LNCaP clone FGC (cell line): ENCODE measurements at regions not wholly inside any gene's neighbourhood (a gene's known extent, or its start where the extent isn't known, plus 50 kb on each side); places are given as distances from the start of the nearest gene placed in this dataset.

Source experiments
- DNase-seq: peaks from one replicate; pipeline ENCODE4 v3.0.0-alpha.2; 2011; ENCODE audit warnings: low read depth
- H3K4me3 ChIP-seq: 2 replicates; pipeline ENCODE4 v1.5.1; 2011; ENCODE audit warnings: mild to moderate bottlenecking, low read depth, low read length, control low read depth
- CTCF ChIP-seq: IDR thresholded peaks from 2 replicates; pipeline ENCODE4 v1.5.1; 2012; ENCODE audit warnings: mild to moderate bottlenecking; ENCODE audit not compliant: control insufficient read depth, insufficient read depth; ENCODE audit errors: extremely low read depth

GRCh38 chr2:107728586-107728985 lies 98.1 kb upstream of the RGPD4 start:
- TF ChIP-seq CTCF: no peak
- DNase-seq: no peak

GRCh38 chr2:107729440-107729839 lies 97.3 kb upstream of the RGPD4 start:
- TF ChIP-seq CTCF: no peak
- no peak overlapping the region for H3K4me3 ChIP-seq
- DNase-seq: no peak

More at GRCh38 chr2:107728586-107728985, 98.1 kb upstream of the RGPD4 start:
- H3K4me3 ChIP-seq: no peak overlapping the region

- no peak for TF ChIP-seq CTCF
- H3K4me3 ChIP-seq: no peak overlapping the region
- no peak for DNase-seq
Measured at GRCh38 chr2:107730898-107731297, 95.8 kb upstream of the RGPD4 start.

GRCh38 chr2:107731435-107731834 lies 95.3 kb upstream of the RGPD4 start:
- TF ChIP-seq CTCF: no peak
- no peak for DNase-seq
- H3K4me3 ChIP-seq: no peak overlapping the region

GRCh38 chr2:107735201-107735600 lies 91.5 kb upstream of the RGPD4 start:
- H3K4me3 ChIP-seq: no peak overlapping the region
- TF ChIP-seq CTCF: no peak
- no peak for DNase-seq

GRCh38 chr2:107737756-107738155 lies 88.9 kb upstream of the RGPD4 start:
- no peak overlapping the region for H3K4me3 ChIP-seq
- DNase-seq: no peak
- no peak for TF ChIP-seq CTCF

- no peak for TF ChIP-seq CTCF
- no peak overlapping the region for H3K4me3 ChIP-seq
- DNase-seq: peak; percentile 58
Measured at GRCh38 chr2:107738266-107738665, 88.4 kb upstream of the RGPD4 start.
